LNCAP (cell line): ENCODE measurements at regions not wholly inside any gene's neighbourhood (a gene's known extent, or its start where the extent isn't known, plus 50 kb on each side); places are given as distances from the start of the nearest gene placed in this dataset.

Experiments
- TF ChIP-seq, protein P1 (sequence below): fragments of 450-650 bp; IDR thresholded peaks from 2 replicates; pipeline ENCODE4 v1.5.1; 2017; ENCODE audit warnings: mild to moderate bottlenecking

DNA sequence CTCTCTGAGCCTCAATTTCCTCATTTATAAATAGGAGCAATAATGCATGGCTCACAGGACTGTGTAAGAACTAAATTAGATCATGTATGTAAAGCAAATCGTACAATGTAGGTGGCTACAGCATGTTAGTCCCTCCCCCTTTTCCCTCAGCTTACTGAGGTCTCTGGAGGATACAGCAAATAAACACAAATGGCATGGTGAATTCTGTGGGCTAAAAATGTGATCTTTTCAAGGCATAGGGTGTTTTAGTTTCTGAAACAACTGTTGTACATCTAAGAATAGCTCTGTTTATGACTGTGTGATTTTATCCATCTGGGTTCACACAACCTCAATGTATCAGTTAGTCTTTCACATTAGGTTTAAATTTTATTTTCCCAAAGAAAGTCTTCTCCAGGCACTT is 121.2 kb upstream of the PLEKHG7 start:
- TF ChIP-seq, protein P1, sequence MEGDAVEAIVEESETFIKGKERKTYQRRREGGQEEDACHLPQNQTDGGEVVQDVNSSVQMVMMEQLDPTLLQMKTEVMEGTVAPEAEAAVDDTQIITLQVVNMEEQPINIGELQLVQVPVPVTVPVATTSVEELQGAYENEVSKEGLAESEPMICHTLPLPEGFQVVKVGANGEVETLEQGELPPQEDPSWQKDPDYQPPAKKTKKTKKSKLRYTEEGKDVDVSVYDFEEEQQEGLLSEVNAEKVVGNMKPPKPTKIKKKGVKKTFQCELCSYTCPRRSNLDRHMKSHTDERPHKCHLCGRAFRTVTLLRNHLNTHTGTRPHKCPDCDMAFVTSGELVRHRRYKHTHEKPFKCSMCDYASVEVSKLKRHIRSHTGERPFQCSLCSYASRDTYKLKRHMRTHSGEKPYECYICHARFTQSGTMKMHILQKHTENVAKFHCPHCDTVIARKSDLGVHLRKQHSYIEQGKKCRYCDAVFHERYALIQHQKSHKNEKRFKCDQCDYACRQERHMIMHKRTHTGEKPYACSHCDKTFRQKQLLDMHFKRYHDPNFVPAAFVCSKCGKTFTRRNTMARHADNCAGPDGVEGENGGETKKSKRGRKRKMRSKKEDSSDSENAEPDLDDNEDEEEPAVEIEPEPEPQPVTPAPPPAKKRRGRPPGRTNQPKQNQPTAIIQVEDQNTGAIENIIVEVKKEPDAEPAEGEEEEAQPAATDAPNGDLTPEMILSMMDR: no peak

DNA sequence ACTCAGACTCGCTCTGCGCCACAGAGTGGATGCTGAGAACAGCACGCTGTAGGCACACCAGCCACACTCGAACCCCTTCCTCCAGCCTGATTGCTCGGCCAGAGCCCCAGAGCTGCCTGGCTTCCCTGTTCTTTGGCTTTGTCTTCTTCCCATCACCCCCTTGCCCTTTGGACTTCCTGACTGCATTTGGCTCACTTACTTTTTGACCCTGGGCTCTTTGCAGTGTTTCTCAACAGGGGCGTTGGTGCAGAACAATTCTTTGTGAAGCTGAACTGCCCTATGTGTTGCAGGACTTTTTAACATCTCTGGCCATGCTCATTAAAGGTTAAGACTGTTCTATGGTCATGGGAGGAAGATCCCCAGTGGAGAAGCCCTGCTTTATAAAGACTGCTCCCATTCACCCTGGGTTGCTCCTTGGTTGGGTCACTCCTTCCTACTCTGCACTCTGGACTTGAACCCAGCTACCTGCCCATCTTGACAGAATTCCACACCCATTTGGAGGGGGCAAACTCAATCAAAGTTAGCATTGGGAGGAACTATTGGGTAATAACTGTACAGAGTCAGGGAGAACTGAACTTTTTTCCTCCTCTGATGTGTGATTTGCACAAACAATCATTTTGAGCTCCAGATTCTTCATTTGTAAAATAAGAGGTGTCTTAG is 127.7 kb upstream of the PLEKHG7 start:
- TF ChIP-seq, protein P1: no peak

DNA sequence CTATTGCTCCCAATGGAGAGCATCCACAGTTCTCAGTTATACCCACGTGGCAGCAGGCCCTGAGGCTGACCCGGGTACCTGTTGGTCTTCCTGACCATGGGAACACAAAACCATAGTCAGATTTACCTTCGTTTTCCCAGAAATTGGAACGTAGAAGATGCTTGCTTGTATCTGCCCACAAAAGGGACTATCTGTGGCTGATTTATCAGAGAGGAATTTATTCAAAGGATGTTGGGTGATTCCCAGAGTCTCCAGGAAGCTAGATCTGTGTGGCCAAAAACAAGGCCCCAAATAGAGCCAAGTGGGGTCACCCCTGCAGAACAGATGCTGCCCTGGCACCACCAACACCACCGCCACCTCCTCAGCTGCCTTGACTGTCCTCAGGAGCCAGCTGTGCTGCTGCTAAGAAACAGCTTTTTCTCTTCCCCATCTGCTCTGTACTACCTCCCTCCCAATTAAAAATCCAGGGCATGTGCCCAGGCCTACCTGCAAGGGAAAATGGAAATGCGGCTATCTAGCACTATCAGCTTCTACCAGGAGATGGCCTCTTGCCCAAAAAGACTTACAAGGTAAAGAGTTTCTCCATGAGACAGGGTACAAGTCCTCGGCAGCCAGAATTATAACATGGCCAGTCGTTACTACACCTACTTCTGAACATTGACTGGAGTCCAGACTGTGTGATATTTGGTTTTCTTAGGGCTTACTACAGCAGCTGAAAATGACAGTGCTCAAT is 128.6 kb upstream of the PLEKHG7 start:
- TF ChIP-seq, protein P1: peak; percentile 36; the same call in 1 of the 2 replicates

DNA sequence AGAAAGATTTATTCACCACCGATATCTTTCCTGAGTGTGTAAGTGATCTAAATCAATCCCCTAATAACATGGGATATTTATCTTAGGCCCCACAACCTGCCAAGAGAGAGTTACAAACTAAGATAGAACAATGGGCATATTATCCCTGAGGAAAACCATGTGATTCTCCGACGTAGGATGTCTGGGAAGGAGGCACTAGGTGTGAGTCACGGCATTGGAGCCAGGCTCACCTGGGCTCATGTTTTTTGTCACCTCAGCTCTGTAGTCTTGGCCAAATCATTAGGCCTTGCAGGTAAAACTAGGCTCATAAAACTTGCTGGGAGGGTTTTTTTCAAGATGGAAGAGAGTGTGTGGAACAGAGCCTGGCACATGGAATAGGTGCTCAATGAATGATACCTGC is 129.7 kb upstream of the PLEKHG7 start:
- TF ChIP-seq, protein P1: no peak

DNA sequence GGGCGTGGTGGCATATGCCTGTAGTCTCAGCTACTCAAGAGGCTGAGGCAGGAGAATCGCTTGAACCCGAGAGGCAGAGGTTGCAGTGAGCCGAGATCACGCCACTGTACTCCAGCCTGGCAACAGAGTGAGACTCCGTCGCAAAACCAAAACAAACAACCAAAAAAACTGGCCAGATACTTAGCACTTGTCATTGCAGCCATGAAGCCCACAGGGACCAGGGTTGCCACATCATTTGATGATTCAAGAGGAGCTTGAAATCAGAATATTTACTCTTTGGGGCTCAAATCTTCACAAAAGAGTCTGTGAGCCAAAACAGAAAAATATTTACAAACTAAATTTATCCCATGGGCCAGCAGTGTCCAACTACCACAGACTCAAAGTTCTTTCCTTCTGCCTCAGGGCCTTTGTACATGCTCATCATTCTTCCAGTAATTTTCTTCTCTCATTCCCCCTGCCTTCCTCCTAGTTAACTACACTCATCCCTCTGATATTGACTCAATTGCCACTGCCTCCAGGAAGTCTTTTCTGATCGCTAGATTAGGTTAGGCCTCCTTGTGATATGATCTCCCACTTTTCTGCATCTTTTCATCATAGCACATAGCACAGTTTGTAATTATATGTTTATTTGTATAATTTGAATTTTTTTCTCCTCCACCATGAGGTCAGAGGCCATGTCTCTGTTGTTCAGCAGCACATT is 130.8 kb upstream of the PLEKHG7 start:
- TF ChIP-seq, protein P1: no peak

DNA sequence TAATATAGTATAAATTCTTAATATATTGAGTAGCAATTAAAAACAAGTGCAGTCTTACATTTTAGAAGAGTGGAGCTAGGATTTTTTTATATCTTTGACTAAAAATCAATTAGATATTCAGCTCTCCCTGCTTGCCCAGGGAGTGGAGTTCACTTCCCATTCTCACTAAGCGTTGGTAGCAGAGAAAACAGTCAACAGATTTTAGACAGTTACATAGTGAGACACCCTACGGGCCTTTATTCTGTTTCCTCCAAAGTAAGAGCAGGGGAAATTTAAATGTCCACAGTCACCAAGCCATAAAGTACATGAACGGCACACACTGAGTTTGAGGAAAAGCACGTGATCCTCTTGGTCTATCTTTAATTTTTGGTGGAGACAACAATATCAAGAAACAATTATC is 131.6 kb upstream of the PLEKHG7 start:
- TF ChIP-seq, protein P1: no peak

DNA sequence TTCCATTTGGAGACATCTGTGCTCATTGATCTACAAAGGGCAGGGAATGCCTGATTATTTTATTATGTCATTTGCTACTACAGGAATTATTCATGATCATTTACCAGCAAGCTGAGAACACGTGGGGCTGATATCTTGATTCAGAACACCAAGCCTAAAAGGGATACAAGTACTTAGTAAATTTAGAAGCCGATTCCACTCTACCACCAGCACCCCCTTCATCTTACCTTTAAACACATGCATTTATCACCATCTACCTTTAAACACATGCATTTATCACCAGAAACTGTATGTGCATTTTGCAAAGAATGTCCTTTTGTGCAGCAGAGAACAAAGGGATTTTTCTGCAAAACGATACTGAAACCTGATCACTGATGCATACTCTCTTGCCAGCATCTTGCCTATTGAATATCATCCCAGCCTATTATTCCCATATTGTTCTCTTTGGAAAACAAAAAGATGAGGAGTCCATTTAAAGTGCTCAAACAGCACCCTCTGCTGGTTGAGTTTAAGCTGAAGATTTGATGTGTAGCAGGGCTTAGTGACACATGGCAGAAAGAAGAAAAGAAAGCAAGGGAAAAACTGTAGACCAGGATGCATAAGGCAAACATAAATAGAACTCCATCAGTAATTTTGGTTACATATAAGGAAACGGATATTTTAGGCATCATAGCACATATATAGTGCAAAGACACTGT is 132.6 kb upstream of the PLEKHG7 start:
- TF ChIP-seq, protein P1: peak; percentile 76
